ENCODE measurements at regions not wholly inside any gene's neighbourhood (a gene's known extent, or its start where the extent isn't known, plus 50 kb on each side); places are given as distances from the start of the nearest gene placed in this dataset.
"Not testable (repeated sequence)": the region's sequence is repeated elsewhere in the genome, so short reads cannot be mapped to it uniquely, and the experiment has no call there.

GRCh38 chr22:10778296-10778814 lies 4749.6 kb upstream of the OR11H1 start:
- ATAC-seq = no peak
- no peak for TF ChIP-seq ZFP3 (CRISPR knock-in tag; IDR thresholded peaks at IDR 0.05)
- TF ChIP-seq PPARA (CRISPR knock-in tag; IDR thresholded peaks at IDR 0.05; ENCODE audit: borderline replicate concordance) = no peak
- TF ChIP-seq TSHZ2 (CRISPR knock-in tag; IDR thresholded peaks at IDR 0.05) = no peak
- TF ChIP-seq CSDC2 (CRISPR knock-in tag; IDR thresholded peaks at IDR 0.05) = no peak
- TF ChIP-seq OSR1 (CRISPR knock-in tag; IDR thresholded peaks at IDR 0.05) = no peak
- no peak for TF ChIP-seq ZNF8 (CRISPR knock-in tag; IDR thresholded peaks at IDR 0.05)
- no peak for TF ChIP-seq ESRRG (CRISPR knock-in tag; IDR thresholded peaks at IDR 0.05)
- no peak for TF ChIP-seq TCF4 (CRISPR knock-in tag; IDR thresholded peaks at IDR 0.05; ENCODE audit: borderline replicate concordance)
- TF ChIP-seq GLIS3 (CRISPR knock-in tag; IDR thresholded peaks at IDR 0.05) = no peak
- TF ChIP-seq ZC3H10 (CRISPR knock-in tag; IDR thresholded peaks at IDR 0.05) = no peak
- no peak for TF ChIP-seq ISL1 (CRISPR knock-in tag; IDR thresholded peaks at IDR 0.05)
- no peak for TF ChIP-seq ARNTL (CRISPR knock-in tag; IDR thresholded peaks at IDR 0.05; ENCODE audit: borderline replicate concordance, low read depth)
- no peak for TF ChIP-seq BACH2 (CRISPR knock-in tag; IDR thresholded peaks at IDR 0.05; ENCODE audit: borderline replicate concordance)
- TF ChIP-seq ZNF565 (CRISPR knock-in tag; conservative IDR thresholded peaks at IDR 0.05; ENCODE audit: low read depth) = no peak
- TF ChIP-seq PATZ1 (CRISPR knock-in tag; IDR thresholded peaks at IDR 0.05; ENCODE audit: borderline replicate concordance) = no peak
- no peak for TF ChIP-seq RARB (CRISPR knock-in tag; IDR thresholded peaks at IDR 0.05)
- no peak for TF ChIP-seq ZFP30 (CRISPR knock-in tag; IDR thresholded peaks at IDR 0.05)
- TF ChIP-seq ZNF70 (CRISPR knock-in tag; IDR thresholded peaks at IDR 0.05) = no peak
- no peak for TF ChIP-seq SNAI2 (CRISPR knock-in tag; IDR thresholded peaks at IDR 0.05)

GRCh38 chr22:10779200-10779599 lies 4748.8 kb upstream of the OR11H1 start:
- not testable (repeated sequence) for ATAC-seq

- no peak for ATAC-seq
- TF ChIP-seq ZFP30 (CRISPR knock-in tag; IDR thresholded peaks at IDR 0.05) (no peak), RARB (CRISPR knock-in tag; IDR thresholded peaks at IDR 0.05) (no peak), PPARA (CRISPR knock-in tag; IDR thresholded peaks at IDR 0.05; ENCODE audit: borderline replicate concordance) (no peak)
These were observed 4747.7 kb upstream of the OR11H1 start for GRCh38 chr22:10780281-10780680.

GRCh38 chr22:10781571-10782403 lies 4746.2 kb upstream of the OR11H1 start:
- no peak; the same call in 2 of the 3 replicates for ATAC-seq
- TF ChIP-seq PPARA (CRISPR knock-in tag; IDR thresholded peaks at IDR 0.05; ENCODE audit: borderline replicate concordance) (no peak), TCF4 (CRISPR knock-in tag; IDR thresholded peaks at IDR 0.05; ENCODE audit: borderline replicate concordance) (no peak), CSRNP3 (CRISPR knock-in tag; IDR thresholded peaks at IDR 0.05) (no peak), ESRRG (CRISPR knock-in tag; IDR thresholded peaks at IDR 0.05) (no peak), ZNF565 (CRISPR knock-in tag; conservative IDR thresholded peaks at IDR 0.05; ENCODE audit: low read depth) (no peak), TOX (CRISPR knock-in tag; IDR thresholded peaks at IDR 0.05; ENCODE audit: borderline replicate concordance) (no peak), CREB5 (CRISPR knock-in tag; IDR thresholded peaks at IDR 0.05; ENCODE audit: low read depth) (no peak), CSDC2 (CRISPR knock-in tag; IDR thresholded peaks at IDR 0.05) (no peak), TSHZ2 (CRISPR knock-in tag; IDR thresholded peaks at IDR 0.05) (no peak), ZFP30 (CRISPR knock-in tag; IDR thresholded peaks at IDR 0.05) (no peak), PATZ1 (CRISPR knock-in tag; IDR thresholded peaks at IDR 0.05; ENCODE audit: borderline replicate concordance) (no peak), OSR1 (CRISPR knock-in tag; IDR thresholded peaks at IDR 0.05) (no peak), ZC3H10 (CRISPR knock-in tag; IDR thresholded peaks at IDR 0.05) (no peak), SNAI2 (CRISPR knock-in tag; IDR thresholded peaks at IDR 0.05) (no peak), ZNF70 (CRISPR knock-in tag; IDR thresholded peaks at IDR 0.05) (no peak), BACH2 (CRISPR knock-in tag; IDR thresholded peaks at IDR 0.05; ENCODE audit: borderline replicate concordance) (no peak)
